ENCODE measurements at regions not wholly inside any gene's neighbourhood (a gene's known extent, or its start where the extent isn't known, plus 50 kb on each side); places are given as distances from the start of the nearest gene placed in this dataset.
A peak's percentile ranks its signal among the peaks of the same experiment; 100 is the strongest.

GRCh38 chr2:60318544-60318943, 234.9 kb downstream of the BCL11A start:
- H3K4me3 ChIP-seq (ENCODE audit: low read depth, low read length), result no peak overlapping the region
- Mint-ChIP-seq H3K27me3 (no peaks in the 10 kb centered on the region), H3K4me3 (no peak overlapping the region), H3K9me3 (peaks cover 0 to 1% (median 0%) of the 10 kb centered on the region in 7 donors), H3K36me3 (no peaks in the 10 kb centered on the region), H3K4me1 (no peaks in the 10 kb centered on the region), H3K27ac (no peak overlapping the region)
- no peaks in the 10 kb centered on the region for H3K9me3 ChIP-seq (ENCODE audit: control insufficient read depth in 2 of 2, low read length in 2 of 2)
- H3K4me1 ChIP-seq (ENCODE audit: control insufficient read depth, insufficient read depth, low read length, poor library complexity, severe bottlenecking), result no peaks in the 10 kb centered on the region
- no peaks in the 10 kb centered on the region for H3K36me3 ChIP-seq (ENCODE audit: control insufficient read depth, insufficient read depth, low read length)
- no peaks in the 10 kb centered on the region for H3K27me3 ChIP-seq (ENCODE audit: control insufficient read depth, insufficient read depth, low read length)
- no peak overlapping the region for H3K27ac ChIP-seq (ENCODE audit: insufficient read depth, low read length, poor library complexity, severe bottlenecking)
- DNase-seq (no peak), ATAC-seq (ENCODE audit: low read depth in 2 of 2) (no peak)

- H3K27me3 Mint-ChIP-seq, result no peaks in the 10 kb centered on the region
- H3K9me3 Mint-ChIP-seq, result peaks cover 0 to 1% (median 0%) of the 10 kb centered on the region in 7 donors
- no peak for DNase-seq
- Histone ChIP-seq H3K36me3 (ENCODE audit: control insufficient read depth, insufficient read depth, low read length) (no peaks in the 10 kb centered on the region), H3K9me3 (ENCODE audit: control insufficient read depth in 2 of 2, low read length in 2 of 2) (no peaks in the 10 kb centered on the region), H3K27me3 (ENCODE audit: control insufficient read depth, insufficient read depth, low read length) (no peaks in the 10 kb centered on the region), H3K4me1 (ENCODE audit: control insufficient read depth, insufficient read depth, low read length, poor library complexity, severe bottlenecking) (no peaks in the 10 kb centered on the region), H3K4me3 (ENCODE audit: low read depth, low read length) (no peak overlapping the region), H3K27ac (ENCODE audit: insufficient read depth, low read length, poor library complexity, severe bottlenecking) (no peak overlapping the region)
- no peak overlapping the region for H3K4me3 Mint-ChIP-seq
- ATAC-seq (ENCODE audit: low read depth in 2 of 2), result peak in 1 of 2 donors; percentile 37
- no peak overlapping the region for H3K27ac Mint-ChIP-seq
- no peaks in the 10 kb centered on the region for H3K36me3 Mint-ChIP-seq
- peaks cover 0 to 2% (median 0%) of the 10 kb centered on the region in 4 donors for H3K4me1 Mint-ChIP-seq
These were observed 235.6 kb downstream of the BCL11A start for GRCh38 chr2:60317844-60318243.

GRCh38 chr2:60317034-60317386, 236.4 kb downstream of the BCL11A start:
- H3K4me3 ChIP-seq (ENCODE audit: low read depth, low read length), result no peak overlapping the region
- Mint-ChIP-seq H3K27ac (no peak overlapping the region), H3K27me3 (no peaks in the 10 kb centered on the region), H3K36me3 (no peaks in the 10 kb centered on the region), H3K4me3 (no peak overlapping the region), H3K4me1 (peaks cover 0 to 4% (median 0%) of the 10 kb centered on the region in 4 donors), H3K9me3 (peaks cover 0 to 1% (median 0%) of the 10 kb centered on the region in 7 donors)
- no peak for DNase-seq
- no peaks in the 10 kb centered on the region for H3K4me1 ChIP-seq (ENCODE audit: control insufficient read depth, insufficient read depth, low read length, poor library complexity, severe bottlenecking)
- H3K36me3 ChIP-seq (ENCODE audit: control insufficient read depth, insufficient read depth, low read length), result no peaks in the 10 kb centered on the region
- no peak overlapping the region for H3K27ac ChIP-seq (ENCODE audit: insufficient read depth, low read length, poor library complexity, severe bottlenecking)
- no peaks in the 10 kb centered on the region for H3K9me3 ChIP-seq (ENCODE audit: control insufficient read depth in 2 of 2, low read length in 2 of 2)
- H3K27me3 ChIP-seq (ENCODE audit: control insufficient read depth, insufficient read depth, low read length), result no peaks in the 10 kb centered on the region
- ATAC-seq (ENCODE audit: low read depth in 2 of 2), result no peak

- DNase-seq, result no peak
- Histone ChIP-seq H3K27ac (ENCODE audit: insufficient read depth, low read length, poor library complexity, severe bottlenecking) (no peak overlapping the region), H3K9me3 (ENCODE audit: control insufficient read depth in 2 of 2, low read length in 2 of 2) (no peaks in the 10 kb centered on the region), H3K4me3 (ENCODE audit: low read depth, low read length) (no peak overlapping the region), H3K36me3 (ENCODE audit: control insufficient read depth, insufficient read depth, low read length) (no peaks in the 10 kb centered on the region), H3K4me1 (ENCODE audit: control insufficient read depth, insufficient read depth, low read length, poor library complexity, severe bottlenecking) (no peaks in the 10 kb centered on the region), H3K27me3 (ENCODE audit: control insufficient read depth, insufficient read depth, low read length) (no peaks in the 10 kb centered on the region)
- no peak for ATAC-seq (ENCODE audit: low read depth in 2 of 2)
- no peak overlapping the region for H3K27ac Mint-ChIP-seq
- H3K4me3 Mint-ChIP-seq, result no peak overlapping the region
- H3K27me3 Mint-ChIP-seq, result no peaks in the 10 kb centered on the region
- no peaks in the 10 kb centered on the region for H3K36me3 Mint-ChIP-seq
- peaks cover 0 to 1% (median 0%) of the 10 kb centered on the region in 7 donors for H3K9me3 Mint-ChIP-seq
- H3K4me1 Mint-ChIP-seq, result peaks cover 0 to 7% (median 2%) of the 10 kb centered on the region in 4 donors
These were observed 236.9 kb downstream of the BCL11A start for GRCh38 chr2:60316381-60317033.

- H3K9me3 ChIP-seq (ENCODE audit: control insufficient read depth in 2 of 2, low read length in 2 of 2), result no peaks in the 10 kb centered on the region
- DNase-seq (no peak), ATAC-seq (ENCODE audit: low read depth in 2 of 2) (no peak)
- no peak overlapping the region for H3K4me3 ChIP-seq (ENCODE audit: low read depth, low read length)
- Mint-ChIP-seq H3K27ac (no peak overlapping the region), H3K4me1 (peaks cover 0 to 12% (median 5%) of the 10 kb centered on the region in 4 donors), H3K4me3 (no peak overlapping the region), H3K27me3 (no peaks in the 10 kb centered on the region), H3K9me3 (peaks cover 0 to 1% (median 0%) of the 10 kb centered on the region in 7 donors), H3K36me3 (no peaks in the 10 kb centered on the region)
- H3K4me1 ChIP-seq (ENCODE audit: control insufficient read depth, insufficient read depth, low read length, poor library complexity, severe bottlenecking), result no peaks in the 10 kb centered on the region
- no peaks in the 10 kb centered on the region for H3K27me3 ChIP-seq (ENCODE audit: control insufficient read depth, insufficient read depth, low read length)
- H3K27ac ChIP-seq (ENCODE audit: insufficient read depth, low read length, poor library complexity, severe bottlenecking), result no peak overlapping the region
- no peaks in the 10 kb centered on the region for H3K36me3 ChIP-seq (ENCODE audit: control insufficient read depth, insufficient read depth, low read length)
These were observed 239.8 kb downstream of the BCL11A start for GRCh38 chr2:60313470-60314172.

GRCh38 chr2:60312618-60313017, 240.8 kb downstream of the BCL11A start:
- H3K4me1 Mint-ChIP-seq, result peaks cover 0 to 12% (median 5%) of the 10 kb centered on the region in 4 donors
- H3K27me3 Mint-ChIP-seq, result no peaks in the 10 kb centered on the region
- H3K4me3 Mint-ChIP-seq, result no peak overlapping the region
- no peak overlapping the region for H3K27ac Mint-ChIP-seq
- DNase-seq, result peak in 1 of 3 donors; percentile 3
- H3K4me3 ChIP-seq (ENCODE audit: low read depth, low read length), result no peak overlapping the region
- no peaks in the 10 kb centered on the region for H3K4me1 ChIP-seq (ENCODE audit: control insufficient read depth, insufficient read depth, low read length, poor library complexity, severe bottlenecking)
- H3K9me3 ChIP-seq (ENCODE audit: control insufficient read depth in 2 of 2, low read length in 2 of 2), result no peaks in the 10 kb centered on the region
- no peaks in the 10 kb centered on the region for H3K36me3 Mint-ChIP-seq
- H3K36me3 ChIP-seq (ENCODE audit: control insufficient read depth, insufficient read depth, low read length), result no peaks in the 10 kb centered on the region
- H3K9me3 Mint-ChIP-seq, result peaks cover 0 to 1% (median 0%) of the 10 kb centered on the region in 7 donors
- no peak for ATAC-seq (ENCODE audit: low read depth in 2 of 2)
- no peaks in the 10 kb centered on the region for H3K27me3 ChIP-seq (ENCODE audit: control insufficient read depth, insufficient read depth, low read length)
- H3K27ac ChIP-seq (ENCODE audit: insufficient read depth, low read length, poor library complexity, severe bottlenecking), result no peak overlapping the region

GRCh38 chr2:60311524-60311923, 241.9 kb downstream of the BCL11A start:
- DNase-seq, result no peak
- Histone ChIP-seq H3K9me3 (ENCODE audit: control insufficient read depth in 2 of 2, low read length in 2 of 2) (no peaks in the 10 kb centered on the region), H3K4me3 (ENCODE audit: low read depth, low read length) (no peak overlapping the region), H3K27me3 (ENCODE audit: control insufficient read depth, insufficient read depth, low read length) (no peaks in the 10 kb centered on the region), H3K4me1 (ENCODE audit: control insufficient read depth, insufficient read depth, low read length, poor library complexity, severe bottlenecking) (no peaks in the 10 kb centered on the region), H3K27ac (ENCODE audit: insufficient read depth, low read length, poor library complexity, severe bottlenecking) (no peak overlapping the region), H3K36me3 (ENCODE audit: control insufficient read depth, insufficient read depth, low read length) (no peaks in the 10 kb centered on the region)
- Mint-ChIP-seq H3K27me3 (no peaks in the 10 kb centered on the region), H3K27ac (no peak overlapping the region), H3K4me3 (no peak overlapping the region), H3K9me3 (peaks cover 0 to 2% (median 0%) of the 10 kb centered on the region in 7 donors), H3K4me1 (peaks cover 0 to 12% (median 5%) of the 10 kb centered on the region in 4 donors), H3K36me3 (no peaks in the 10 kb centered on the region)
- ATAC-seq (ENCODE audit: low read depth in 2 of 2), result no peak

All from CD4-positive, CD25-positive, alpha-beta regulatory T cell (primary cell).